Erythroblast (primary cell): ENCODE measurements at regions not wholly inside any gene's neighbourhood (a gene's known extent, or its start where the extent isn't known, plus 50 kb on each side); places are given as distances from the start of the nearest gene placed in this dataset.

Source experiments
- GATA1 ChIP-seq: IDR thresholded peaks from 2 replicates; pipeline ENCODE4 v1.6.1; 2011; ENCODE audit warnings: low read depth, mild to moderate bottlenecking, control low read depth, low read length, moderate library complexity
- POLR2A ChIP-seq: IDR thresholded peaks from 2 replicates; pipeline ENCODE4 v1.6.1; 2011; ENCODE audit warnings: mild to moderate bottlenecking, low read length

DNA sequence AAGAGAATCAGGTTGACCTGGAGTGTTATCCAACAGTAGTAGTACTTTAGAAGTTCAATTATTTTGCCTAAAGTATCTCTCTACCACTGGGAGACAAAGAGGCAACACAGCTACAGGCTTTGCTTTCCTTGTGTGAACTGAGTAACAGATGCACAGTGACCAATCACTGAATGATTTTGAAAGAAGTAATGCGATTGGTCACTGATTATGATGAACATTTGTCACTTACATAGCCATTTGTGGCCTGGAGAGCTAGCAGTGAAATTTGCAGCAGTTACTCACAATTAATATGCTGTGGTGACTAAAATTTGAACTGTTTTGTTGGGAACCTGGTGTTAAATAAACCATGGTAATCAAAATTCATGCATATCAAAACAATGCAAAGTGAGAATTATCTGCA, 508.7 kb upstream of the DIPK2B start:
- TF ChIP-seq POLR2A = no peak
- TF ChIP-seq GATA1 = no peak
